ENCODE measurements at regions not wholly inside any gene's neighbourhood (a gene's known extent, or its start where the extent isn't known, plus 50 kb on each side); places are given as distances from the start of the nearest gene placed in this dataset.

GRCh38 chr10:3990307-3990706, 205.3 kb upstream of the KLF6 start:
- Histone ChIP-seq H3K36me3 (ENCODE audit: control insufficient read depth, insufficient read depth, low read length) (no peaks in the 10 kb centered on the region), H3K27me3 (ENCODE audit: control insufficient read depth, insufficient read depth, low read length) (no peaks in the 10 kb centered on the region), H3K4me3 (ENCODE audit: low read depth, low read length) (no peak overlapping the region)
- TF ChIP-seq, protein P1, sequence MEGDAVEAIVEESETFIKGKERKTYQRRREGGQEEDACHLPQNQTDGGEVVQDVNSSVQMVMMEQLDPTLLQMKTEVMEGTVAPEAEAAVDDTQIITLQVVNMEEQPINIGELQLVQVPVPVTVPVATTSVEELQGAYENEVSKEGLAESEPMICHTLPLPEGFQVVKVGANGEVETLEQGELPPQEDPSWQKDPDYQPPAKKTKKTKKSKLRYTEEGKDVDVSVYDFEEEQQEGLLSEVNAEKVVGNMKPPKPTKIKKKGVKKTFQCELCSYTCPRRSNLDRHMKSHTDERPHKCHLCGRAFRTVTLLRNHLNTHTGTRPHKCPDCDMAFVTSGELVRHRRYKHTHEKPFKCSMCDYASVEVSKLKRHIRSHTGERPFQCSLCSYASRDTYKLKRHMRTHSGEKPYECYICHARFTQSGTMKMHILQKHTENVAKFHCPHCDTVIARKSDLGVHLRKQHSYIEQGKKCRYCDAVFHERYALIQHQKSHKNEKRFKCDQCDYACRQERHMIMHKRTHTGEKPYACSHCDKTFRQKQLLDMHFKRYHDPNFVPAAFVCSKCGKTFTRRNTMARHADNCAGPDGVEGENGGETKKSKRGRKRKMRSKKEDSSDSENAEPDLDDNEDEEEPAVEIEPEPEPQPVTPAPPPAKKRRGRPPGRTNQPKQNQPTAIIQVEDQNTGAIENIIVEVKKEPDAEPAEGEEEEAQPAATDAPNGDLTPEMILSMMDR (IDR thresholded peaks at IDR 0.05; ENCODE audit: insufficient read depth, low read depth, low read length): no peak
- POLR2A ChIA-PET: no interaction called here
- DNase-seq (ENCODE audit: low read depth): no peak
- CTCF ChIA-PET: interaction anchor here (0.7 kb wide), 1 partner anchor 162 kb away, joined by 3 read pairs; no protein-coding TSS in a partner anchor

GRCh38 chr10:3987143-3987974, 202.3 kb upstream of the KLF6 start:
- POLR2A ChIA-PET: no interaction called here
- H3K36me3 ChIP-seq (ENCODE audit: control insufficient read depth, insufficient read depth, low read length): no peaks in the 10 kb centered on the region
- no peak for DNase-seq (ENCODE audit: low read depth)
- TF ChIP-seq, protein P1 (IDR thresholded peaks at IDR 0.05; ENCODE audit: insufficient read depth, low read depth, low read length): no peak
- CTCF ChIA-PET: no interaction called here
- no peaks in the 10 kb centered on the region for H3K27me3 ChIP-seq (ENCODE audit: control insufficient read depth, insufficient read depth, low read length)
- H3K4me3 ChIP-seq (ENCODE audit: low read depth, low read length): no peak overlapping the region

DNA sequence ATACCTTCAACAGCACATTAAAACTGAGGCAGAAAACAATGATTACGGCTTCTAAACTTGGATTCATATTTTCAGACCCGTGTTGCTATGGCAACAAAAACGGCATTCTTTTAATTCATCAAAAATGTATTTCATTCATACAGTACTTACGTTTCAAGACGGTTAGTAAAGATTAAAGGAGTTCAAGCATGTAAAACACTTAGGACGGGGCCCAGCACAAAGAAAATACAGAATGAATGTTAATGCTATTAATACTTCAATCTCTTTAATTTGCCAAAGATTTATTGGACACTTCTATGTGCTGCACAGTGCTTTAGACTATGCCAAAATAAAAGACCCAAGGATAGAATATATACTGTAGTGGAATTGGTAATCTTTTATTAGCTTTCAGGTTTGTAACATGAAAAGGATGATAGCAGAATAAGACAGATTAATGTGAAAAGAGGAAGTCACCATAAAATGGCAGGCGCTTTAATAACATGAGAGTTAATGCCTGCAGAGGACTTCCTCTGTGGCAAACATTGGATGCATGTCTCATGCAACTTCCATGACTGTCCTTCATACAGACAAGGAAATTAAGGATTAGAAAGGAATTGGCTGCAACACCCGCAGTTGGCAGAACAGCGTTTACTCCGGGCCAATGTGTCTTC, 201.6 kb upstream of the KLF6 start:
- DNase-seq (ENCODE audit: low read depth): no peak
- ChIA-PET POLR2A (no interaction called here), CTCF (no interaction called here)
- no peak overlapping the region for H3K4me3 ChIP-seq (ENCODE audit: low read depth, low read length)
- no peaks in the 10 kb centered on the region for H3K36me3 ChIP-seq (ENCODE audit: control insufficient read depth, insufficient read depth, low read length)
- no peaks in the 10 kb centered on the region for H3K27me3 ChIP-seq (ENCODE audit: control insufficient read depth, insufficient read depth, low read length)
- TF ChIP-seq, protein P1 (IDR thresholded peaks at IDR 0.05; ENCODE audit: insufficient read depth, low read depth, low read length): no peak

GRCh38 chr10:3982746-3983442, 197.9 kb upstream of the KLF6 start:
- H3K36me3 ChIP-seq (ENCODE audit: control insufficient read depth, insufficient read depth, low read length): no peaks in the 10 kb centered on the region
- DNase-seq (ENCODE audit: low read depth): no peak
- H3K27me3 ChIP-seq (ENCODE audit: control insufficient read depth, insufficient read depth, low read length): no peaks in the 10 kb centered on the region
- CTCF ChIA-PET: interaction anchor here (1.1 kb wide), 1 partner anchor 8 kb away, joined by 4 read pairs; no protein-coding TSS in a partner anchor
- no peak overlapping the region for H3K4me3 ChIP-seq (ENCODE audit: low read depth, low read length)
- TF ChIP-seq, protein P1 (IDR thresholded peaks at IDR 0.05; ENCODE audit: insufficient read depth, low read depth, low read length): no peak
- POLR2A ChIA-PET: interaction anchor here (0.5 kb wide), 1 partner anchor 325 kb away, joined by 3 read pairs; no protein-coding TSS in a partner anchor

- no peak overlapping the region for H3K4me3 ChIP-seq (ENCODE audit: low read depth, low read length)
- ChIA-PET POLR2A (no interaction called here), CTCF (interaction anchor here (1.1 kb wide), 1 partner anchor 16 kb away, joined by 3 read pairs; no protein-coding TSS in a partner anchor)
- TF ChIP-seq, protein P1 (IDR thresholded peaks at IDR 0.05; ENCODE audit: insufficient read depth, low read depth, low read length): no peak
- no peaks in the 10 kb centered on the region for H3K36me3 ChIP-seq (ENCODE audit: control insufficient read depth, insufficient read depth, low read length)
- DNase-seq (ENCODE audit: low read depth): no peak
- no peaks in the 10 kb centered on the region for H3K27me3 ChIP-seq (ENCODE audit: control insufficient read depth, insufficient read depth, low read length)
Observed at GRCh38 chr10:3981300-3981699, 196.3 kb upstream of the KLF6 start.
